C1 segment of cervical spinal cord (tissue), 14 donors: ENCODE measurements at regions not wholly inside any gene's neighbourhood (a gene's known extent, or its start where the extent isn't known, plus 50 kb on each side); places are given as distances from the start of the nearest gene placed in this dataset.

ENCODE experiments used
- DNase-seq, 14 donors: peaks; one replicate each; lab custom pipeline; 2025; lab: John Stamatoyannopoulos, UW

DNA sequence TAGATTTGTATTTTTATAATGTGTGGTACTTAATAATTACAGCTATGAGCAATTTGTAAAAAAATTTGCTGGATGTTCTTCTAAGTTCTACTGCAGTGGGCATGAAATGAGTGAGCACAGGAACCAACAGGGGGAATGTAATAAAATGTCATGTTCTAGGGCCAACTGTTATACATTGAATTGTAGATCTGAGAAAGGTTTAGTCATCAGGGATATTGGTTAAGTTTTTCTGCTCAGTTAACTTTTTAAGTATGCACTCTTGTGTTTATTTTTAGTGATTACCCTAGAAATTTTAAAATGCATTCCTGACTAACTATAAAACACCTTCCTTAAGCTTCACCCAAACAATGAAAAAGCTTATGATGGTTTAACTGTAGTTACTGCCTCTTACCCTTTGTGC lies 101.8 kb downstream of the CAND1 start:
- no peak for DNase-seq

DNA sequence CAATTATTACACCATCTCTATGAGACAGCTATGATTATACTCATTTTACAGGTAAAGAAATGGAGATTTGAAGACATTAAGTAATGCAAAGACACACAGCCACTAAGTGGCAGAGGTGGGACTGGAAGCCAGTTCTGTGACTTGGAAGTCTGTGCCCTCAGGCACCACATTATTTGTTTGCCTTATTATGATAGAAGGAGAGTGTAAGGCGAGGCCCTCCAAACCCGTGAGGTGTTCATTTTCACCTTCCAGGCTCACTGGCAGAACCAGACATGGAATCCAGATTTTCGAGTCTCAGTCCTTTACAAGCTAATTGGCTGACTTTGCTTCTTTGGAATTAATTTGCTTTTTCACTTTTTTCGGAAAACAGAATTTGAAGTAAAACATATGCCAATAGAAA lies 107.9 kb downstream of the CAND1 start:
- DNase-seq, result no peak

DNA sequence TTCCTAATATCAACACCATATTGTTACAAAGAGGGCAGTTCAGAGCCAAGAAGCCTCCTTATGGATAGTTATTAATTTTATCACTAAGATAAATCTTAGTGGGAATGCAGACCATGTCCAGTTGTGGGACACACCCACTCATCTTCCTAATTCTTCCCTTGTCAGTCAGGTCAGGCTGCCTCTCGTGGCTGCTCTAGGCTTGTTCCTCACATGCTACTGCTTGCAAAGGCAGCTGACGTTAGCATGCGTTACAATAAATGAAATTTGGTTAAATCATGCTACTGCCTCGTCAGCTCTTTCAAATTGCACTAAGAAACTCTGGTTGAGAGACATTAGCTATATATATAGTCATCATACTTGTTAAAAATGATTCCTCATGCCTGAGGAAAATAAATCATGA lies 108.4 kb downstream of the CAND1 start:
- DNase-seq, result no peak

DNA sequence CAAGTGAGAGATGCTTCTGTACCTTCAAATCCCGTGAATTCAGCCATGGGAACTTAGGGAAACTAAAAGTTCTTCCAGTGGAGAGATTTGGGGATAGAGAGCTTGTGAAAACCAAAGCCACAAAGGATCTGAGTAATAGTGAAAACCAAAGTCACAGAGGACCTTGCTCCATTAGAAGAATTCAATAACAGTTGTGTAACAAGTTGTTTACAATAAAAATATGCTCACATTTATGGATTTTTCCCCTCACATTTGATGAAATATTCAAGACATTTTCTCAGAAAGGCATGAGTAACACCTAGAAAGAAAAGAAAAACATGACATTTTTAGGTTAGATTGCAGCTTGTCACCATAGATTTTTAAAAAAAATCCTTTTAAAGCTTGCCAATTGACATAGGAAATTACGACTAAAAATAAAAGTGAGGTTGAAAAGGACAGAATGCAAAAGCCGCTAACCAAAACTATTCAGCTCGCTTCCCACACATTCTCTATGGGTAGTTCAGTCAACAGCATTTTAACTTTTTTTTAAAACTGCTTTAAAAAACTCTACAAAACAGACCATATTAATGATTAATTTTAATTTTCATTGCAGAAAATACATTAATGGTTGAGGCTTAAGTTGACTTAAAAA lies 113.2 kb downstream of the CAND1 start:
- no peak for DNase-seq

DNA sequence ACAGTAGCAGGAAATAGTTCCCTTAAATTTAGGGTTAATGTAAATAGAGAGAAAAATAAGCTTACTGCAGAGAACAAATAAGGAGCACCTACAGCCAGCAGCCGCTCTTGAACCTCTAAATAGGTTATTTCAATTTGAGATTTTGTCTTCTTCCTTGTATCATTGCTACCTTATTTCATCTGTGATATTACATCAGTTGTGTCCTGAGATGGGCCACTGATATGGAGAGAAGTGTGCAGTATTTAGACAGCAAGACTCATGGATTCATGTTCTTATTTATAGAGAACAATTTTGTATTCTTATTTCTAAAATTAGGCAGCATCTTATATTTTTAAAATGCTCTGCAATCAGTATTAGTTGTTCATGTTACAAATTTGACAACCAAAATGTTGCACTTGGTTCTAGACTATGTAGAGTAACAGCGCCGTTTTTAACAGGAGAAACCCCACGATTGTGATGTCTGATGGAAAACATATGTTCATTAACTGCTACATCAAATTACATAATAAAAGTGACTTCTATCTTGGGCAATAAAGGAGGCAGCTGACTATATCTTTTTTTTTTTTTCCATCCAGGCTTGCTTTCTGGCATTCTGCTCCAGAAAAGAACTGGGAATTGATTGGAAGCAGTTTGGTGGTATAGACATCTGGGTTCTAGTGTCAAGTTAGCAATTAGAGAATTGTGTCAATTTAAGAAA lies 117.9 kb downstream of the CAND1 start:
- DNase-seq, result no peak

DNA sequence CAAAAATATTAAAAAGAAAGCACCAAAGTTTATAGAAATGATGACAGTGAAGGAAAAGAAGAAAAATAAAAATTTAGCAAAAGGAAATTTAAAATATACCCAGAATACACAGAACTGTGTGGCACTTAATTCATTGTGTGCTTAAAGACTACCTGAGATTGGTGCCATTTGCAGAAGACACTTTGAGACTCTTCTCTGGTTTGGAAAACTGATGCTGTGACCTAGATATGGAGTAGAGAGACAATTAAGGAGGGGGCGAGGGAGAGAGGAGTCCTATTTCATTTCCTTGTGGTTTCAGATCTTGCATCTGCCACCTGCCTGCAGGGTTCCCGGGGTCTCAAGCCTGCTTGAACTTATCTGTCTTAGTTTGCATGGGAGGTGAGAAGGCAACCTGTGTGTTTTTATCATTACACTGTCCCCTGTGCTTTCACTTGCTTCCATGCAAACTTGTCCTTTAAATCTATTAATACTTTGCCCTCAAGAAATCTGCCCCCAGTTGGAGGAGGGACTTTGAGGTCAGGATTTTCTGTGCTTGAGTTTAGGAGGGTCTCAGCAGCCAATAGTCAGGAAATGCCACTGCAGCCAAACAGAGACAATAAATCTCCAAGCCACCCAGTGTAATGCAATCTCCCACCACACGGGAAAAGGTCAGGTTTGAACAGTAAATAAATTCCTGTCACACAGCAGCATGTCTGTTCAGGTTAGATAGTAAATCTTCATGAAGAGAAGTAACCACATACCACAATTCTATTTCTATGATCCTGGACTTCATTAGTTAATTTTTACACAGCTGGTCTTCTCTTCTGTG lies 119.4 kb downstream of the CAND1 start:
- DNase-seq, result no peak

DNA sequence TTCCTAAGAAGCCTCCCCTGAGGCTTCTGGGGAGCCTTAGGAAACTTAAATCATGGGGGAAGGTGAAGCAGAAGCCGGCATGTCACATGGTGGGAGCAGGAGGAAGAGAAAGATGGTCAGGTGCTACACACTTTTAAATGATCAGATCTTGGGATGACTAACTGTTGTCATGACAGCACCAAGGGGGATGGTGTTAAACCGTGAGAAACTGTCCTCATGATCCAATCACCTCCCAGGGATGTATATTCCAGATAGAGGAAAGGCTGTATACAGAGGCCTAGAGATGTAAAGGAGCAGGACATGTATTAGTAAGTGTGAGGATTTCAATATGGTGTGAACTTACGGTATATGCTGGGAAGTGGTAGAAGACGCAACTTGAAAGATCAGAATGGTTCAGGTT lies 121.1 kb downstream of the CAND1 start:
- no peak for DNase-seq

DNA sequence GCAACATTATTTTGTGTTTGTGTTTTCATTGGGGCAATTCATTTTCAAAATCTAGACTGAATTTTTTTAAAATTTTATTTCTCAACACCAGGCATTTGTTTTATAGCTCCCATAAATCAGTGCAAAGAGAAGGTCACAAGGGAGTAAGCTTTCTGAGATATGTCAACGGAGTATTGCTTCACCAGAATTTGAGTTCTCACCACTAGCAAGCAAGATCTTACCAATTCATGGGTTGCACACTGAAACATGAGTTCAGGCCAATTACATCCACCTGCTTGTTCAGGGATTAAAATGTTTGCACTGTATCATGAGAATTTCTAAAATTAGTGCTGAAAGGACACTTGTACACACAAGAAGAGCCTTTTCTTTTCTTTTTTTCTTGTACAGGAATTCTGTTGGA lies 121.9 kb downstream of the CAND1 start:
- DNase-seq, result no peak

DNA sequence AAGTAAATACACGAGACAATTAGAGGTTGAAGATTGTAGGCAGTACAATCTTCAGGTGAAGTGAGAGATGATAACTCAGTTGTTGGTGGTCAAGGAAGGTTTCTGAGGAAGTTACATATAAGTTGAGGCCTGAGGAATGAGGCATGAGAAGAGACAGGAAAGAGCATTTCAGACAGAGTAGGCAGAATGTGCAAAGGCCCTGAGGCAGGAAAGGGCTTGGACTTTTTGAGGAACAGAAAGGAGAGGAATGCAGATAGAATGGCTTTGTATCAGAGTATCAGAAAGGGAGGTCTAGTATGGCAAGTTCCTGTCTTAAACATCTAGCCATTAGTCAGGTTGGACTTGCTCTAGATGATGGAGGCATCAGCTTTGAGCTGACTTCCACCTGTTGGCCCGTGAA lies 122.5 kb downstream of the CAND1 start:
- DNase-seq, result no peak

DNA sequence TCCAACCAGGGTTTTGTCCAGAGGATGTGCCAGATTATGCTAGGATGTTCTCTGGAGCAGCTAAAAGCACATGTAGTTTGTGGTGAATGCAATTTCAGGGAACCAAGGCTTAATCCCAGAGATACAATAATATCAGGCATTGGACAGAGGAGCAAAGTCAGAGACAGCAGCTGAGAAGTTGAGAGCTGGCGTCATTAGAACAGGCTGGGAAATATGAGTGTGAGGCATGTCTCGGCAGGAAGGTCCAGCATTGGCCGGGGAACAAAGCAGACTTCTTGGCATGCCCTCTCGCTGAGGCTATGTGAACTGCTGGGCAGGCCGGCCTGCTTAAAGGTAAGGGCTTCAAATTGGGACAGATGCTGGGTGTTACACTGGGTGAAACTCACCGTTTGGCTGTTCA lies 125.4 kb downstream of the CAND1 start:
- DNase-seq, result peak in 5 of 14 donors; percentile 0 to 32 (median 4)

DNA sequence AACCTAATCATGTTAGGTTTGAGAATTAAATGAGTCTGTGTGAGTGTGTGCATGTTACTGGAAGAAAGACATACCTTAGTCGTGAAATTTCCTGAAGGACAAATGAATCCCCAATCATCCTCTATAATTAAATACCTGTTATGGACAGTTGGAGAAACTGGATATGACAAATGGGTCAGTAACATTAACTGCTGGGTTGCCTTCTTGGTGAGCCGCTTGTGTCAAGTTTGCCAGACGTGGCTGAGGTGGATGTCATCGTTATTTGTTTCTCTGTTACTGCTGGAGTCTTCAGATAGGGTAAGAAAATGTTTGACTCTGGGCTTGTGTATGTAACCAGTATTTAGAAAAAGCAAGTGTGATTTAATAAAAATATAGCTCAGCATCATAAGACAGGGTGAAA lies 131.6 kb downstream of the CAND1 start:
- no peak for DNase-seq

DNA sequence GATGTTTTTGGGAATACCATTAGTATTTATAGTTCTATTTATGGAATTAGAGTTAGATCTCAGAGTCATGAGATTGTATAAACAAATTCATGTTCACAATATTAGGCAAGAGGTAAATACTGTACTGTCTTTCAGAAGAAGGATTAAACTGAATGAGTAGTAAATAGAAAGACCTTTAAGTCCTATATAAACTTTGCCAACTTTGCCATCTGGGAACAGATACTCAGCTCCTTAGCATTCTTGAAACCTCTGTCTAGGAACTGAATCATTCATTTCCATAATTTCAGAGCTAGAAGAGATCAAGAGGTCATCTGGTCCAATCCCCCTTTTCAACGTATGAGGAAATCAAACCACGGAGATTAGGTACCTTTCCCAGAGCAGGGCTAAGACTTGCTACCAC lies 141.1 kb downstream of the CAND1 start:
- DNase-seq, result no peak

DNA sequence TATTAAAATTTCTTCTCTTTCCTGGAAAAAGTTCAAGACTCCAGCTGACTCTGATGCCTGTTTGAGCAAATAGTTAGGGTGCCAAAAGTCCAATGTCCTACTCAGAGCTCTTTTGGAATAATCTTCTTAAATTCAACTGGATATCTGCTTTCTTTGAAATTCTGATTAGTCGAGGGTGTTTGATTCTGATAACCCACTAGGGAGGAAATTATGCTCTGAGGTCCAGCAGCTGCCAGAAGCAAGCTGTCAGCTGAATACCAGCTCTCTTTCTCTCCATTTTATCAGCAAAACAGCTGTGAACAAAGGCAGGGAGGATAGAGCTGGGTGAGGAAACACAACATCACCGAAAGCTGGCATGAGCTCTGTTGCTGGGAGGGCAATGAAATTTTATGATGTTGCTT lies 141.5 kb downstream of the CAND1 start:
- DNase-seq, result no peak

DNA sequence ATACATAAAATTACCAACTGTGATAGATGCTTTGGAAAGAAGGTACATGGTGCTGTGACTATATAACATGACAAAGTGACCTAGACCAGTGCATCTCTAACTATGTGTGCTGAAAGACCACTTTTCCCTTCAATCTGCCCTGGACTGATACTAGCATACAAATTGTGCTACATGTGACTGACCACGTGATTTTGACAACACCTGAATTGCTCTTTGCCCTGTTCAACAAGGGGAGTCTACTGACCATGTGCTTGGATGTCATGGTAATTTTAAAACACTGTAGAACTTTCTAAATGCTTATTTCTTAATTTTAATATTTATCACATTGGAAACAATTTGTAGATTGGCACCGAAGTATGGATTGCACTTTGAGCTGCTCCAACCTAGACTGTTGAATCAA lies 142.4 kb downstream of the CAND1 start:
- DNase-seq, result no peak

DNA sequence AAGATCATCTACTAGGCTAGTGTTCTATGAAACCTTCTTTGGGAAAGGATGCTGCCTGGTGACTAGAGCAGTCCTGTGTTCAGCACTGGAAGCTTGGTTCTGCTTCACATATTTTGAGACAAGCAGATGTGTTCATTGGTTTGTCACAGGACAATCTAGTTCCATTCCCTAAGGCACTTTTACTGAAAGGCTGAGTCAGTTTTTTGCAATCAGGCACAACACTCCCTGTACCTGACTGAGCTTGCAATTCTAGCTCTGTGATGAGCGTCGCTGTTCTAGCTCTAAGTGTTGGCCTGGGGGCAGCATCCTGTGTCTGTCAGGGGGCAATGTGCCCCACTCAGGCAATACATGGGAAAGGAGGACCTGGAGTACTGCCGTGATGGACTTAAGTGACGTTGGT lies 144.4 kb downstream of the CAND1 start:
- no peak for DNase-seq

DNA sequence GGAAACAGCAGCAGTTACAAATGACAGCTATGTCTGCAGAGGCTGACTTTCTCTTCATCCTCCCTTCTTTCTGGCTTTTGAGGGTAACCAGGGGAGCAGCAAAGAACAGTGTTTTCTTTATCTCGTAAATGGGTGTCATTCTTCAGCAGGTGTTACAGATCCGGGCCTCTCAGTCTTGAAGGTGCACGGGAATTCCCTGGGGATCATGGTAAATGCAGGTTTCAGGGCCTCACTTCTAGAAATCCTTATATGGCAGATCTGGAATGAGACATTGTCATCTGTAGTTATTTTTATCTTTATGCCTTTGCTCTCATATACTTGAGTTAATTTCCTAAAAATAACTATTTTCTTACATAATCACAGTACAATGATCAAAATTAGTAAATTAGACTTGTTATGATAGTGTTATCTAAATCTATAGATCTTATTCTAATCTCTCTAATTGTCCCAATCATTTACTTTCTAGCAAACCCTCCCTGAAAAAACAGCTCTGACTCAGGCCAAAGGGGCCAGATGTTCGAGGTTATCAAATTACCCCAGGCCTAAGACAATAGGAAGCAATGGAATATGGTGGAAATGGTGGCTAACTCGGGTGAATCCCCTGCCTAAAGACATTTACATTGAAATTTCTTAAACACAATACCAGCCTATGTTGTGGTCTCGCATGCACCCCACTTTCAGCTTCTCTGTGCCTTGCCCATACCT lies 145.0 kb downstream of the CAND1 start:
- no peak for DNase-seq

DNA sequence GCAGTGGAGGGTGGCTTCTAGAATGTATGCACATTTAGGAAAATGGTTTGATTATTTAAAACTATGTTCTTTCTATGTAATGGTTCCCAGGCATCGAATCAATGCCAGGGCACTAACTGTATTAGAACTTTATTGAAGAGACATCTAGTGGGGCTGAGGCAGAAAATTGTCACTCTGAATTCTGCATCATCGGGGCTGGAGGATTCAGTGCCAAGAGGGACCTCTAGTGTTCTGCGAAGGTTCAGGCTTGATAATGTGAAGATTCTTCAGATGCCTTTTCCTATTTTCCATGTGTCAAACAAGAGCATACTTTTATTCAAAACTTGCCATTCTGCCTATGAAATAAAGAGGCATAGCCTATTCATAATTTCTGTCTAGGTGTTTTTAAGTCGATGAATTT lies 146.3 kb downstream of the CAND1 start:
- DNase-seq, result peak in 2 of 14 donors; percentile 3 to 13

DNA sequence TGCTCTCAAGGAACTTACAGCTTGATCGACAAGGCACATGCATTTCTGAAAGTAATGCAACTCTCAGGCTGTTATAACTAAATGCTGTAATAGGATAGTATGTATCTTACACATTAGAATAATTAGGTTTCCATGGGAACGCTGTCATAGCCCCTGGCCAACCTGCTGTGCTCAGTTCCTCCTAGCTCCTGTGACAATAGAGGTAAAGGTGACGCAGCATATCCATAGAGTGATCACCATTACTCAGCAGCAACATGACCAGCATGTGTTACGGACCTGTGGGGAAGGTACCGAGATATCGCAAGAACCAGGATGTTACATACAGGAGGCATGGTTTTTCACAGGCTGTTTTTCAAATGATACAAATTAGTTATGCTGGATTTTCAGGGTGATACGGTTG lies 150.7 kb downstream of the CAND1 start:
- no peak for DNase-seq

DNA sequence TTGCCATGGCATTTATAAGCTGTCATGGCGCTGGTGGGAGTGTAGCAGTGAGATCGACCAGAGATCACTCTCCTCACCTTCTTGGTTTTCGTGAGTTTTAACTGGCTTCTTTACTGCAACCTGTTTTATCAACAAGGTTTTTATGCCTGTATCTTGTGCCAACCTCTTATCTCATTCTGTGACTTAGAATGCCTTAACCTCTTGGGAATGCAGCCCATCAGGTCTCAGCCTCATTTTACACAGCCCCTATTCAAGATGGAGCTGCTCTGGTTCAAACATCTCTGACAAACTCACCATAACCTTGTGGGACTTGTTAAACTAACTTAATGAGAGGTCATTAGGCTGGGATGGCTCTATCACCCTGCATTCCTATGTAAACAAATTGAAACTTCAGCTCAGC lies 151.3 kb downstream of the CAND1 start:
- DNase-seq, result no peak

DNA sequence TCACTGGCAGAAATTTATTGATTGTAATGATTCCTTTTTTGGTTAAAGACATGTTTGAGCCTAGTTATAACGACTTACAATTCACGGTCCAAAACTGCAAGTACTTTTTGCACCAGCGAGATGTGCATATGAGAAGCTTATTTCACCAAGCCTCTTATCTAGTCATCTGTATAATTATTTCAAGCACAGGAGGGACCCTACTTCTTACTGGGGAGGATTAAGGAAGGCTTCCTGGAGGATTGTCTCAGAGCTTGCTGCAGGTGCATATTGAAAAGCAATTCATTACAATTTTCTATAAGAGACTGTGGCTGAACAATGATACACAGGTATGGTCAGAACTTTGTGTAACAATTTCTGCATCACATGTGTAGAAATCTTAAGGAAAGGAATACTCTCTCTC lies 152.9 kb downstream of the CAND1 start:
- DNase-seq, result no peak

DNA sequence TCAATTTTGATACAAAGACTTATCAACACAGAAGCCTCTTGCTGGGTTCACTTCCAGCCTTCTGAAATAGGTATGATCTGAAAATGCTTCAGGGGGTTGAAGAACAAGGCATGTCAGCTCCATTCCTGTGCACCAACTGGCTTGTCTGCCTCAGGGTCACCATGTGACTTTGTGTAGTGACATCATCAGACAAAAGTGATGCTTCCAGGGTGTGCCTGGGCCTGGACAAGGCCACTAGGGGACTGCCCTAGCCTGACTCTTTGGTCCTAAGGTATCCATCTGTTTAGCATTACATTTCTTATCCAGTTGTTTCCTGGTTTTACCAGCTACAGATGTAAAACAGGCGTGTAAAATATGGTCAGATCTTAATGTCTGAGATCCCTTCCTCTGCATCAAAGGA lies 155.6 kb downstream of the CAND1 start:
- DNase-seq, result no peak

DNA sequence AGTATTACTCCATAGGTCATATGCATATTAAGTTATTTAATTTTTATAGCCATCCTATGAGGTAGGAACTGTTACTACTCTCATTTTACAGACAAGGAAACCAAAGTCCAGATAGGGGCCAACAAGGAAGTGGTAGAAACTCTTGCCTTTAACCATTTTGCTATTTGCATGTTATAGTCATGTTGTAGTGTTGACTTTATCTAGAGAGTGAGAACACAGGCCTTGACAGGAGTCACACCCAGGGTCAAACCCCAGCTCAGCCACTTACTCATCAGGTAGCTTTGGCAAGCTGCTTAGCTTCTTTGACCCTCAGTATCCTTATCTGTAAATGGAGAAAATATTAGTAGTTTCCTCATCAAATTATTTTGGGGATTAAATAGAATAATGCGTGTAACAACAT lies 156.2 kb downstream of the CAND1 start:
- no peak for DNase-seq
